Mucosa of descending colon (tissue), 3 donors: ENCODE measurements at regions not wholly inside any gene's neighbourhood (a gene's known extent, or its start where the extent isn't known, plus 50 kb on each side); places are given as distances from the start of the nearest gene placed in this dataset.

Experiments
- ATAC-seq: fragments of 200-7000 bp; cut with Tn5 transposase; one replicate; pipeline ENCODE4 v1.9.1; 2020; ENCODE audit warnings: mild to moderate bottlenecking, moderate library complexity
- DNase-seq, 3 donors: peaks; one replicate each; pipeline ENCODE4 v3.0.0-alpha.2; 2020
- H3K36me3 ChIP-seq: fragments of 200-600 bp; one replicate; pipeline ENCODE4 v1.8.0; 2021; ENCODE audit warnings: low read depth, mild to moderate bottlenecking
- H3K4me1 ChIP-seq: fragments of 200-600 bp; one replicate; pipeline ENCODE4 v1.8.0; 2021; ENCODE audit warnings: low read depth, mild to moderate bottlenecking
- H3K4me3 ChIP-seq: fragments of 200-600 bp; one replicate; pipeline ENCODE4 v1.8.0; 2021; ENCODE audit warnings: mild to moderate bottlenecking
- H3K9me3 ChIP-seq: fragments of 200-600 bp; one replicate; pipeline ENCODE4 v1.8.0; 2021; ENCODE audit warnings: mild to moderate bottlenecking
- CTCF ChIP-seq: fragments of 200-600 bp; IDR thresholded peaks from one replicate; pipeline ENCODE4 v1.8.0; 2022; ENCODE audit warnings: antibody characterized with exemption, mild to moderate bottlenecking
- intact Hi-C, 2 donors: fragments of 100-400 bp; cut with DNase I in 1 of 2; cut with micrococcal nuclease in 1 of 2; formaldehyde crosslinking; loops; one replicate each; pipeline versions ENCODE4 v1.11.0 to v1.11.1; 2022; cut with DNase I, micrococcal nuclease
- donor health status: DM: no; HTN: no; CAD: no; lungs with moderate emphysema.
- donor health status: DM: no; HTN: no; CAD: no.
- donor health status: DM: no; HTN: yes; CAD: no.

DNA sequence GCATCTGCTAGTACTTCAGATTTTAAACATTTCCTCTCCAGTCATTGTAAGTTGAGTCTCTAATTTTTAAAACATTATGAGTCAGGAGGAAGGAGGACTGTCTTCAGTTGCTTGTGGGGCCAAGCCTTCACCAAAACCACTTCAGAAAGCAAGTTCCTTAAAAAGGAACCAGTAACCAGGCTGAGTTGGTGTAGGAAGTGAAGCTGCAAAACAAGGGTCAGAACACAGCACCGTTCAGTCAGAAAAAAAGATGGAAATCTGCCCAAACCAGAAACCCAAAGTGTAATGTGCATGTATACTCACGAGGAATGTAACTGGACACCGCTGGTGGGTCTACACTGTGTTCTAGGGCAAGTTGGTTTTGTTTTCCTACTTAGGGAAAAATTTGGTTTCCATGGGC, 402.1 kb downstream of the SETD4 start:
- DNase-seq: no peak
- no peak overlapping the region for H3K4me3 ChIP-seq
- intact Hi-C loops: no loop called here
- no peak for ATAC-seq
- no peaks in the 10 kb centered on the region for H3K36me3 ChIP-seq
- no peaks in the 10 kb centered on the region for H3K9me3 ChIP-seq
- no peak for TF ChIP-seq CTCF
- no peaks in the 10 kb centered on the region for H3K4me1 ChIP-seq

DNA sequence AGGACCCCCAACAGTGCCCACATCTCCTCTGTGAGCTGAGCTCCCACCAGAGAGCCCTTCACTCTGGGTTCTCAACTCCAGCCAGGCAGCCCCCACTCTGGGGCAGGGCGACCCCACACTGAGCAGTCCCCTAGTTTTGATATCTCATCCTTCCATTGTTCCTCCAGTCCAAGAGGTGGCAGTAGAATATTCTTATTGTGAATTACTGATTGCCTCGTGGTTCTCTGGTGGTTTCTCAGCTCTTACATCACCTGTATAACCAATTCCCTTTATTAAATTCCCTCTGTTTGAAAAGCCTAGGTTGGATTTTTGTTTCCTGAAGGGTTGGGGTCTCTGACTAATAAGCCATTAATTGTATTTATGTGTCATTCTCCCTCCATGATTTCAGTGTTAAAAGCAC, 407.5 kb downstream of the SETD4 start:
- TF ChIP-seq CTCF: no peak
- no peaks in the 10 kb centered on the region for H3K36me3 ChIP-seq
- H3K4me1 ChIP-seq: no peaks in the 10 kb centered on the region
- intact Hi-C loops: no loop called here
- ATAC-seq: no peak
- H3K9me3 ChIP-seq: no peaks in the 10 kb centered on the region
- H3K4me3 ChIP-seq: no peak overlapping the region
- no peak for DNase-seq

DNA sequence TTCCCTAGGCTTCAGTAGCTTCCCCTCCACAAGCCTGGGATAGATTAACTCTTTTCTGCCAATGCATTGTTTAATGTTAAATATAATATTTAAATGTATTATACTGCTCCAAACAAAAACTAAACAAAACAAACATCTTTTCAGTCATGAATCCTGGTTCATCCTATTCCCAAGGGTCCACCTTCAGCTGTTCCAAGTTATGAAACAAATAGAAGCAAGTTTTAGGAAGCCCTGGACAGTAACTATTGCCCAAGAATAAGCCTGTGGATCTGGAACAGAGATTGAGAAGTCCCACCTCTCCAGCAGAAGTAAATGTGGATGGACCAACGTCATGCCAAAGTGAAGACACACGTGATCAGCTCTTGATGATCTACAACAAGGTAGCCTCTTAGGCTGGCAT, 408.1 kb downstream of the SETD4 start:
- no peaks in the 10 kb centered on the region for H3K36me3 ChIP-seq

DNA sequence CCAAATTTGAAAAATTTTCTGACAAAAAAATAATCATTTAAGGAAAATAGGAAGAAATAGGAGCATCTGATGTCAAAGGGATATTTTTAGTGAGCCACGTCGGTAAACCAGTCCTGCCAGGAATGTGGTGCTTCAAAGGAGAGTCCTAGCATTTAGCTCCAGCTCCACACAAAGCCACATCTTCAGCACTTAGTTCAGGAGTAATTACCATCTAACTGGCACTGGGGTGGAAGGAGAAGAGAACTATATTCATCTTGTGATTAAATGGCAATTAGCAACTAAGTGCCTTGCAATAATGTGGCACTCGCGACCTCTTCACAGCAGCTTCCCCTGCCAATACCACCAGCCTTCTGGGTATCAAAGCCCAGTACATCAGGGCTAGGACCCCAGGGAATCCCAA, 409.1 kb downstream of the SETD4 start:
- DNase-seq (no peak), ATAC-seq (no peak)
- no peaks in the 10 kb centered on the region for H3K4me1 ChIP-seq
- TF ChIP-seq CTCF: no peak
- intact Hi-C loops: no loop called here
- no peak overlapping the region for H3K4me3 ChIP-seq
- H3K9me3 ChIP-seq: no peaks in the 10 kb centered on the region
- no peaks in the 10 kb centered on the region for H3K36me3 ChIP-seq

More for the DNA sequence above, 408.1 kb downstream of the SETD4 start:
- H3K4me1 ChIP-seq: no peaks in the 10 kb centered on the region
- TF ChIP-seq CTCF: no peak
- DNase-seq: no peak
- no peaks in the 10 kb centered on the region for H3K9me3 ChIP-seq
- no peak for ATAC-seq
- no peak overlapping the region for H3K4me3 ChIP-seq
- intact Hi-C loops: no loop called here

DNA sequence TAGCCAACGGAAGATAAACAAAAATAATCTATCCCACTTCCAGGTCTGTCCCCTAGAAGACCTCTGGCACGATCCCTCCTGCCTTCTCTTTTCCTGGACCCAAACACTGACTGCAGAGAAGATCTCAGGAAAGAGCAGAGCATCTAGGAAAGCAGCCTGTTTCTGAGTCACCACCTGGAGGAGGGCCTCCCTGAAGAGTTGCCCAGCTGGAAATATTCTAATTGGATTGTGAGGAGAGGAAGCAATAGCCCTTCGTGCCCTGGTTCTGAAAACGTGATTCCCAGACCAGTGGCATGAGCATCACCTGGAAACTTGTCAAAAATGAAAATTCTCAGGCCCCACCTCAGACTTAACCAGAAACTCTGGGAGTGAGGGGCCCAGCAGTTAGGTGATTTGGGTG, 411.1 kb downstream of the SETD4 start:
- Histone ChIP-seq H3K36me3 (no peaks in the 10 kb centered on the region), H3K4me3 (no peak overlapping the region), H3K9me3 (no peaks in the 10 kb centered on the region), H3K4me1 (no peaks in the 10 kb centered on the region)
- ATAC-seq (no peak), DNase-seq (no peak)
- TF ChIP-seq CTCF: no peak
- intact Hi-C loops: no loop called here

- intact Hi-C loops: no loop called here
- no peak overlapping the region for H3K4me3 ChIP-seq
- TF ChIP-seq CTCF: no peak
- no peaks in the 10 kb centered on the region for H3K4me1 ChIP-seq
- no peaks in the 10 kb centered on the region for H3K9me3 ChIP-seq
- H3K36me3 ChIP-seq: no peaks in the 10 kb centered on the region
- DNase-seq (no peak), ATAC-seq (no peak)
Measured at GRCh38 chr21:35648512-35648911, 411.8 kb downstream of the SETD4 start.
